ENCODE measurements at regions not wholly inside any gene's neighbourhood (a gene's known extent, or its start where the extent isn't known, plus 50 kb on each side); places are given as distances from the start of the nearest gene placed in this dataset.

DNA sequence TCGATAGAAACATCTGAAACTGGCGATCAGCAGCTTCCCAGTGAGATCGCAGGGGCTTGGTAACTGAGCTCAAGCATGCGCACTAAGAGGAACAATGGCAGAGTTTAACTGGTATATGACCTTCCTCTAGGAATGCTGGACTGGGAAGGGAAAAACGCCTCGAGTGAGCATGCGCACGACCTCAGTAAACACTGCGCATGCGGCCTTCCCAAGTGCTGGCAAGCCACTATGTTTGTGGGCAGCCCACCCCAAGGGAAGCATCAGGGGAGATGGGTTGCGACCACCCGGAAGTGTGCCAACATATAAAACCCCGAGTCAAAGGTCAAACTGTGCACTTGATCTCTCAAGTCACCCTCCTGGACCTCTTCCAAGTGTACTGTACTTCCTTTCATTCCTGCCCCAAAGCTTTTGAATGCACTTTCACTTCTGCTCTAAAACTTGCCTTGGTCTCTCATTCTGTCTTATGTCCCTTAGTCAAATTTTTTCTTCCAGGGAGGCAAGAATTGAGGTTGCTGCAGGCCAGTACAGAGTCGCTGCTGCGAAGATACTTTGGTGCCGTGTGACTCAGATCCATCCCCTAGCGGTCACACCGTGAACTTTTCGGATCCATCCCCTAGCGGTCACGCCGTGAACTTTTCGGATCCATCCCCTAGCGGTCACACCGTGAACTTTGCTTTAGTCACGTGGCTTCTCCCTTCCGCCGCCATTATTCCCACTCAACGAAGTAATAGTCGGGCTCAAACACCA lies 243.3 kb downstream of the FAM43A start:
- DNase-seq: no peak

DNA sequence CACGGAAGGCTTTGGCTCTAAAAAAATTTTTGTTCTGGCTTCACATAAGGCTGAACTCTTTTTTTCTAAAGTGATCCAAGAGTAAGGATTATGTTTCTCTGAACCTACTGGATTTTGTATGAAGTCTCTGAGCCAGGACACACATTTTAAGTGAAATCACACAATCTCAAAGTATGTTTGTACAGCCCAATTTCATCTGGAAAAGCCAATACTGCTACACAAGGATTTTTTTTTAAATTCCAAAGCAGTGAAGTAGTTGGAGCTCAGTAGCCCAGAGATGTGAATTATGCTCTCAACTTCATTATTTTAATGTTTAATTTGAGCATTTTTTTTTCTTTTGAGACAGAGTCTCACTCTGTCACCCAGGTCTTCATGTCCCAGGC lies 243.9 kb downstream of the FAM43A start:
- DNase-seq: no peak

DNA sequence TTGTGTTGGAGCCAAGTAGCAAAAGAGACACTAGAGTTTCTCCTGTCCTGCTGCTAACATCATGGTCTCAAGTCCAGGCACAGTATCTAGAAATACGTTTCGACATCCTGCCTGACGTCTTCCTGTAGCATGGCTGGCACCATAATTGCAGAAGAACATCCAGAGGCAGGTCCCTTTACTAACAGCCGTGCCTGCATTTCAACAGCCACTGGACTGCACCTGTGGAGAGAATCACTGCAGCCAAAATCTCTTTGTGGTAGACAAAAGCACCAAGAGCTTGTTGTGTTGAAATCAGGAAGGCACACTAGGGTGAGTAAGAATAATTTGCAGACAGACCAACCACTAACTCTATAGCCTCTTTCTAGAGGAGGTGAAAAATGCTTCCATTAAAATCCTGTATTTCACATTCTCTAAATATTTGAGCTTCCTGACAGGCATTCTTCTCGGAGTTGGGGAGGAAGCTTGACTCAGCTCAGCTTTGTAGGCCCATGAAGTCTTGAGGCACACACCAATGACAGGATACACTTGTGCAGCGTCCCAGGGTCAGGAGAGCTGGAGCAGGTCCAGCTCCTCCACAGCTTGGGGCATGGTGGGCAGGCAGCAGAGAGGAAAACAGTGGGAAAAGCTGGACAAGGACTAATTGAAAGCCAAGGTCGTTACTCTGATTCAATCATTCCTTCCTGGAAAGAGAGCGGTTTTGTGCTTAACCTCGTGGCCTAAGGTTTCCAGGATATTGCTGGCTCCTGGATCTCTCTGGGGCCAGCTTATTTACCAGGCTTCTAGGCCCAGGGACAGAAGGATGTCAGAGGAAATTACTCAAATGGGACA lies 244.9 kb downstream of the FAM43A start:
- no peak for DNase-seq

DNA sequence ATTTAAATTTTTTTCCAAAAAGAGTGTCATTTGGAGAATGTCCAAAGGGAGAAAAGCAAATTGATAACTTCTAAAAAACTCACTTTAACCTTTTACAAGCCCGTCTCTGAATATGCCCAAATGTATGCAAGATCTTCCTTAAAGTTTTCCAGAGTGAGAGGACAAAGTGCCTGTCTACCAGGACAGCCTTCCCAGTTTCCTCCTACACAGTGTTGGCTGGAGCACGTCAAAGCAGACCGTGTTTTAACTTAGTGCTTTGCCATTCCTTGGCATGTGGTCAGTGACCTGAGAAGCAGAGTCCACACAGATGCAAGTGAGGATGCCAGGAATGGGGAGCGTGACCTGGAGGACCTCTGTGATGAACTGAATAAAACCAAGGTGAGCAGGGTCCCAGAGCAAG lies 245.7 kb downstream of the FAM43A start:
- no peak for DNase-seq

DNA sequence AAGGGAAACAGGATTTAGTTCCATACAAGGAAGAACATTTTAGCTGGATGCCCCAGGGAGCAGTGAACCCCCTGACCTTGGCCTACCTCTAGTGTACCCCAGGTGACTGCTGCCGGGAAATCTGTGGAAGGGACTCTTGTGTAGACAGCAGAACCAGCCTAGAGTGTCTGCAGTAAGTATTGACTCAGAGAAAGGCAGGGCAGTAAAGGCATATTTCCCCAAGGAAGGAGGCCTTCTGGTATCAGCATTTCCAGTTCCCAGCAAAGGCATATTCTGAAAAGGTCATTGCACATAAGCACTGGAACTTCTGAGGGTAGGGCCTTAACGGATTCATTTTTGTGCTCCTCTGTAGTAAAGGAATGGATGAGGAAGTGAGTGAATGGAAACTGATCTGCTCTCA lies 246.2 kb downstream of the FAM43A start:
- no peak for DNase-seq

DNA sequence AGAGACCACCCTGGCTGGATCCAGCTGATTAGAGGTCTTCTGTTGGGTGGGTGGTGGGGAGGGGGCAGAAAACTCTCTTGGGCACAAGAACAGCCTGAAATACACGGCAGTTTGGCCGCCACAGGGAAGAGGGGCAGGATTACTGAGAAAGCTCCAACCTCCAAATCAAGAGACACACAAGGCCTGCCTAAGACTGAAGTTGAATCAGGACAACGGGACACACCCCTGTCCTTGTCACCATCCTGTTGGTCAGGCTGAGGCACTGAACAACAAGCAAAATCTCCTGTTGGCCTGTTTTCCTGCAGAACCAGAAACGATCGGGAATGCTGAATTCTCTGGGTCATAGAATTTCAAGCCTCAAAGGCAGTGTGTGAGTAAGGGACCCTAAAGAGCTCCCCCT lies 247.8 kb downstream of the FAM43A start:
- no peak for DNase-seq

DNA sequence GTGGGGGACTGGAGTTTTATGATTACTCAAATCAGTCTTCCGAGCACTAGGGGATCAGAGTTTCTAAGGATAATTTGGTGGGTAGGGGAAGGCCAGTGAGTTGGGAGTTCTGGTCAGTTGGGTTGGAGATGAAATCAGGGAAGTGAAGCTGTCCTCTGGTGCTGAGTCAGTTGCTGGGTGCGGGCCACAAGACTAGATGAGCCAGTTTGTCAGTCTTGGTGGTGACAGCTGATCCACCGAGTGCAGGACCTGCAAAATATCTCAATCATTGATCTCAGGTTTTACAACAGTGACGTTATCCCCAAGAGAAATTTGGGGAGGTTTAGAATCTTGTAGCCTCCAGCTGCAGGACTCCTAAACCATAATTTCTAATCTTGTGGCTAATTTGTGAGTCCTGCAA lies 249.4 kb downstream of the FAM43A start:
- DNase-seq: no peak

DNA sequence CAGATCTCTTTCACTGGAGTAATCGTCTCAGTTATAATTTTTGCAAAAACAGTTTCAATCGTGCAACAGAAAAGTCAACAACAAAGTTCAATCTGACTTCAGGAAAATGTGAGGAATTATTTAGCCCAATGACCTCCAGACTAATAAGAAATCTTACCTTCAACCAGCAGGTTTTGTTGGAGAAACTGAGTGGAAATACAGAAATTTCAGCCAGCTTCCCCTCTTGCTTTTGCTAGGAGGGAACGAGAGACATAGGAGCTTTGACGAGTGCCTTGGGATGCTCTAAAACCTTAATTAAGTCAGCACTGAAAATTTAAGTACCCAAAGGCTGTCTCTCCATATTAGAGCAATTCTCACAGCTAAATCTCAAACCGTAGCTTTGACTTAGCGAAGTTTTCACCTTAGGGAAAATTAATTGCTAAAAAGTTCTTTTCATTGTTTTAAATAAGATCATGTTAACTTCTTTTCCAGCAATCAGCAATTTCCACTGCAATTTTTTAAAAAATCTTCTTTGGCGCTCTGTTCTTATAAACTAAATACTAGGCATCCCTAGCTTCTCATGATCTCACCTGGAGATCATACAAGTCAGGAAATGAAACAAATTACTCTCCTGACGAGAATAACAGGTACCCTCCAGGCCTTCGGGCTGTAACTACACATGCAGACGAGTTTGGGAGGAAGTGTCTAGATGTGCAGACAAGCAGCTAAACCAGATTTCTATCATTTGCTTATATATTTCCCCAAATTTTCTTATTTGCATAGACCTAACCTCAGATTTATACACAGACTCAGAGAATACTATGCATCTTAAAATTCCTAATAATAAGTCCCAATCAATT lies 250.2 kb downstream of the FAM43A start:
- DNase-seq: no peak

DNA sequence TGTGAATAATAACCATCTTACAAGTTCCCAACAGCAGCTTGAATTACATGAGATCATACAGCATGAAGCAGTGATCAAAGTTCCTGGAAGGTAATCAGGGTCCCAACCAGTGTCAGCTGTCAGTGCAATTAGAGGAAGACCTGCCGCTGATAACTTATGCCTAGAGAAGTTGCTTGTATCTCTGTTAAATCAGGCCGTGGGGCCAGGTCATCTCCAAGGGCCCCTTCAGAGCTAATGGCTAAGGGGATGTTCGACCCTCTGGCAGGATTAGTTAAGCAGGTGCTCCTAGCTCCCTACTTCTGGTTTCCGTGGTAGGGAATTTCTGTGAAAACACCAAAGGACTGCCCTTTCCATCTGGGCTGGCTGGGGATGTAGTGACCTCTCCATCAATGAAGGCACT lies 251.0 kb downstream of the FAM43A start:
- no peak for DNase-seq

DNA sequence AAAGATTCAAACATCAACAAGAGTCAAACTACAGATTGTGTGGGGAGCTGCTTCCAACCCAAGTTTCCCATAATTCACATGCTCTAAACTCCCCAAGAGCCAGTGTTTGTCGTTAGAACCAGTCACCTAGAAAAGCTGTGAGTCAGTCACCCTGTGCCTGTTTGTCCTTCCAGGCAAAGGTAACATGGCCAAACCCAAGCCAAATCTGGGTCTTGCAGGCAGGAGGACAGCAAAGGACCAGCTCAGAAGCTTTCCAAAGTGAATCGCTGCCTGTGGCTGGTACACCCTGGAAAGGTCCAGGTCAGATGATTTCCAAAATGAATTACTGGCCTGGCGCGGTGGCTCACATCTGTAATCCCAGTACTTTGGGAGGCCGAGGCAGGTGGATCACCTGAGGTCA lies 251.5 kb downstream of the FAM43A start:
- no peak for DNase-seq

DNA sequence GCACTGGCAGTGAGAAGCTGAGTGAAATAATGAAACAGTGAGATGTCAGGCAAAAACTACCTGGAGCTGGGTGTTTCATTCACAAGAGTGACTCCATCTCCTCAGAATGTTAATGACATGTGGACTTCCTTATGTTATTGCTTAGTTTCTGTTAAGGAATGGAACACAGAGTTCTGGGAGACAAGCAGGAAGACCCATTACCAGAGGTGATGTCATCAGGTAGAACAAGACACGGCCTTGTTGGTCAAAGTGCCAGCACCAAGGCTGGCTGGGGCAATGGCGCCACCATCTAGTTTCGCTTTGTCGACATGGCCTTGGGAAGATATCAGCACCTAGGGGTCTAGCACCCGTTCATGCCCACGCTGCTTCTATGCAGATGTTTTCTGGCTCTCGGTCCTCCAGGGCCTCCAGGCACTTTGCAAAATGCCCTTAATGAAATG lies 252.2 kb downstream of the FAM43A start:
- no peak for DNase-seq

DNA sequence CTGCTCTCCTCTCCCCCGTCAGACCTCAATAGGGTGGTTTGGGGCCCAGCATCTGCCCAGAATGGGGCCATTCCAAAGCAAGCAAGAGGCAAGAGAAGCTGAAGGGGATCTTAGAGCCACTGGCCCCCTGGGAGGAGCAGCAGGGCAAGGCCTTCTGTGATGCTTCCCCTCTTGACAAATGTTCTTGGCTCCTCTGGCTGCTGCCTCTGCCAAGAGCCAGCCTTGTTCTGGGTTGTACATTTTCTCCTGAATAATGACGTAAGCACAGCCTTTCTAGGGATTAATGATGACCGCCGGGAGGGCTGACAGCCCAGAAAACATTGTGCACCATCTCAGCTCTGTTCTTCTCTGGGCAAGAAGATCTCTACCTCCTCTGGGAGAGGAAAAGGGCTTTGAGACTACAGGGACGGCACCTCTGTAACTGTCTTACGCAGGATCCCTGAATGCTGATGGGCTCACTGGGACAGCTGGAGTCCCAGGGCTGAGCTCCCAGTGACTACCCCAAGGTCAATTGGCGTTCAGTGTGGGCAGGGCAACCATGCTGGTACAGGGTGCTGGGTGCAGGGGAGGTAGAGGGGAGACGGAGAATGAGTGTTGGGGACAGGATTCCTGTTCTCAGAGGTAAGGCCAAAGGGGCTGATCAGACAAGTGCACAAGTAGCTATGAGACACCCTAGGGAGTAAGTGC lies 253.3 kb downstream of the FAM43A start:
- DNase-seq: no peak

DNA sequence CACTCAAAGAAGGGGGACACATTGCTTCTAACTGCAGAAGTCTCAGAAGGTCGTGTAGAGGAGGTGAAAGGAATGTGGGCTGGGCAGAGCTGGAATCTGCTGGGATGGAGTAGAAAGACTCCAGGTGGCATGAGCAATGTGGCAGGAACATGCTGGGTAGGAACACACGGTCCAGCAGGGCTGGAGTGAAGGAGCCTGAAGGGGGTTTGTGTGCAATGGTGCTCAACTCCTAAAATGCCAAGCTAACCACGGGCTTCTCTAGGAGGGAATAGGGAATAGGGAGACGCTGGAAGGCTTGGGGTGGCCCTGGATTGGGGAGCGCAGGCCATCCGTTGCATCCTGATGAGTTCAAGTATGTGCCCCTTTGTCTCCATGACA lies 253.8 kb downstream of the FAM43A start:
- no peak for DNase-seq

DNA sequence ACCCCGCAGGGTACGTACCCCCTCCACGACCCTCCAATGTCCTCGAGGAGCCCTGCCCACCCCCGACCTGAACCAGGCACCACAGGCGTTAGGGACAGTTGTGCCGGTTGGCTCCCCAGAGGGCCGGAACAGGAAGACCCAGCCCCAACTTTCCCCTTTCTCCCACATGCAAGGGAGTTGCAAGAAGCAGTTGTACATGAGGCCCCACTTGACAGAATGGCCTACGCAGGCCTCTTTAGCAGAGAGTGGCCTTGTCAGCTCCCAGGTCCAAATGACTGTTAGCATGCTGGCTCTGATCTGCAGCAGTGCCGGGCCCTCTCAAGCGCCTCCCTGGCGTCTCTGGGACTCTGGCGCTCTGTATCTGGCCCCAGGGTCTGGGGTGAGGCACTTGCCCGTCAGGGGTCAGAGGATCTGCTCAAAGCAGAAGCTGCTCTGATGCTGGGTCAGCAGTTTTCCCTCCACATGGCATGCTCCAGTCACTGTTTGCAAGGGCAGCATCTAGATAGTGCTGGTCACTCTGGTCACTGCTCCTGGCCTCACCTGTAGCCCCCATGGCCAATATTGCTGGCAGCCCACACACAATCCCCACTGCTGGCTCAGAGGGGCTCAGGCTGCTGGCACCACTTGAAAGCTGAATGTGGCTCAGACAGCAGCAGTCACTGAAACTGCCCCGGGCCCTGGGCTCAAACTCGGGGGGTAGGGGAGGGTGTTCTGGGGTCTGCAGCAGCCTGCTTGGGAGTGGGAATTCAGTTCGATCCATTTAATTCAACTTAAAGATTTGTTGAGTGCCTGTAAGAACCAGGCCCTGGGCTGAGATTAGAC lies 254.5 kb downstream of the FAM43A start:
- DNase-seq: no peak

DNA sequence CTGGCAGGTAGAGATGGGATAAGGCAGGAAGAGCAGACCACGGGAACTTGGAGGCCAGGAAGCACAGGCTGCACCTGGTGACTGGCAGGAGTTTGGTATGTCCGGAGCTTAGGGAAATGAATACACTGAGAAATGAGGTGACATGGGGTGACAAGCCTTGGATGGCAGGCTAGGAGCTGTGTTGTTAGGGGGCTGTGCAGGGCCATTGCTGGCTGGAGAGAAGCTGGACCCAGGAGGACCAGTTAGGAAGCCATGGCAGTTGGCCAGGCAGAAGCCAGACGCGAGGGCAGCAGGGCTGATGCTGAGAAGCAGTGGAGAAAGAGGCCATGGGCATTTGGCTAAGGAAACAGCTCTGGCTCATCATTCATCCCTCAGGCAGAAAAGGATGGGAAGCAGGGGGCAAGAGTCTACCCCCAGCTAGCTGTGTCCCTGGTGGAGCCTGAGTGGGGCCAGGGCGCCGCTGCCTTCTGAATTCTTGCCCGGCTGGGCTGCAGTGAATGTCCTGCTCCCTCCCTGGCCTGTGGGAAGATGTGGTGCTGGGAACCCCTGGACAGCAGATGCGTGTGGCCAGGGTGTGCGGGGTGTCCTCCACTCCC lies 255.8 kb downstream of the FAM43A start:
- DNase-seq: no peak

DNA sequence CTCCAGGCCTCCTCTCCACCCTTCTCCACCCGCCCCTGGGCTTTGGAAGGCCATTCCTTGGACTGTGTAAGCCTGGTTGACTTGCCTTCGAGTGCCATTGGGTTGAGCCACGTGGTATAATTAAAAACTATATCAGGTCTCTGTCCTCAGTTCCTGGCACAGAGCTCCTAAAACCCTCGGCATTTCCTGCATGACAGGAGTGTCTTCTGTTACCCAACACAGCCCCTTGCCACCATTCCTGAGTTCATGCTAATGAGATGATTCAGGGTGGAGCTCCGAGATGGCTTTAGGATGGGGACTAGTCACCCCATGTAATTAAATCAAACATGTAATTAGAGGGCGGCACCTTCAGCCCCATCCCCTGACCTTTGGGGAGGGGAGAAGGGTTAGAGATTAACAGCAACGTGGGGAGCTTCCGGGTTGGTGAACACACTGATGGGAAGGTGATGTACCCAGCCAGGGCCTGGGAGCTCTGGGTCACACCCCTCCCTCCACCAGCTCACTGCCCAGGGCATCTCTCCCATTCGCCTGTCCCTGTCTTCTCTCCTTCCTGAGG lies 256.4 kb downstream of the FAM43A start:
- no peak for DNase-seq

DNA sequence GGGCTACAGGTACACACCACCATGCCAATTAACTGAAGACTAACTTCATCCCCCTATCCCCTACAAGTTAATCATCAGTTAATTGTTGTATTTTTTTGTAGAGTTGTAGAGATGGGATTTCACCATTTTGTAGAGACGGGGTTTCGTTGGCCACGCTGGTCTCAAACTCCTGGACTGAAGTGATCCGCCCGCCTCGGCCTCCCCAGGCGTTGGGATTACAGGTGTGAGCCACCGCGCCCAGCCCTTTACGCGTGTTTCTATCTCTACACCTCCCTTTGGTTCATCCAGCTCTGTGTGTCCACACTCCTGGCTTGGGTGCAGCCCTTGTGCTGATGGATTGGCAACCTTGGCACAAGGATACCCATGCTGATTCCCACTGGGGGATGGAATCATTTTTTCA lies 258.8 kb downstream of the FAM43A start:
- DNase-seq: no peak

DNA sequence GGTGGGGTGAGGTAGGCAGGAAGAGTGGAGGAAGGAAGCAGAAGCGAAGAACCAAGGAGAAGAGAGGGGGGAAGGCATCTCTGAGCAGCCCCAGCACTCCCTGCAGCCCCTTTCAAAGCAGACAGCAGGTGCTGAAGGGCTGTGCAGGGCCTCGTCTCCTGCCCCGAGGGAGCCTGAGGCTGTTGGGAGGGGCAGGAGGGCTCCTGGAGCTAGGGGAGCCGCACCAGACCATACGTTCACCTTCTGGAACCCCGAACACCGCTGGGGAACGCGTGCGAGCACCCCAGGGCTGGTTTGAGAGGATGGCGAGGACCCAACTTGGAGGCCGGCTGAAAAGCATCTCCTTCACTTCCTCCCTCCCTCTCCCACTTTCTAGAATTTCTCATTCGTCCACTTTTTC lies 259.8 kb downstream of the FAM43A start:
- DNase-seq: no peak

DNA sequence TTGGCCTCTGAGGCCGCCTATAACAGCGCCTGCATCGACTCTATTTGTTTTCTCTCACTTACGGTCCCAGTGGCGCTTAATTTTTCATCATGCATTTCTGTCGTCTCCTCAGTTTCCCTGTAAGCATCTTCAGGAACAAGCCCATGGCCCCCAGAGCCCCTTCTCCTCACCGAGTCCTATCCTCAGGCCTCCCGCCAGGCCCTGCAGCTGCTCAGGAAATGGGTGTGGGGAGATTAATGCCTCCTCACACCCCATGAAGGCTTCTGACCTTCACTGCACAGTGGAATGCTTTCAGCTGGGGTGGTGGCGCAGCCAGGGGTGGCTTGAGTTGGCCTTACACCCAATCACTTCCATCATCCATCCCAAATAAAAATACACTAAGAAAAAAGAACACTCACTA lies 260.4 kb downstream of the FAM43A start:
- no peak for DNase-seq

DNA sequence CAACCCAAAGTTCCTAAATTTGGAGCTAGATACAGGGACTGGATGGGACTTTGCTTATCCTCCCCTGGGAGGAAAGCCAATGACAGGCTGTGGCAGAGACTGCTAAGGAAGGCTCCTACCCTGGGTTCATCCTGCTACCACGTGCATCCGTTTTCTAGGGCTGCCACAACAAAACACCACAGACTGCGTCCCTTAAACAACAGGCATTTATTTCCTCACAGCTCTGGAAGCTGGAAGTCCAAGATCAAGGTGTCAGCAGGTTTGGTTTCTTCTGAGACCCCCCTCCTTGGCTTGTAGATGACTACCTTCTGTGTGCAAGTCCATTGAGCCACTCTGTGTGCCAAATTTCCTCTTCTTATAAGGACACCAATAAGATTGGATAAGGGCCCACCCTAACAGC lies 263.9 kb downstream of the FAM43A start:
- DNase-seq: no peak

DNA sequence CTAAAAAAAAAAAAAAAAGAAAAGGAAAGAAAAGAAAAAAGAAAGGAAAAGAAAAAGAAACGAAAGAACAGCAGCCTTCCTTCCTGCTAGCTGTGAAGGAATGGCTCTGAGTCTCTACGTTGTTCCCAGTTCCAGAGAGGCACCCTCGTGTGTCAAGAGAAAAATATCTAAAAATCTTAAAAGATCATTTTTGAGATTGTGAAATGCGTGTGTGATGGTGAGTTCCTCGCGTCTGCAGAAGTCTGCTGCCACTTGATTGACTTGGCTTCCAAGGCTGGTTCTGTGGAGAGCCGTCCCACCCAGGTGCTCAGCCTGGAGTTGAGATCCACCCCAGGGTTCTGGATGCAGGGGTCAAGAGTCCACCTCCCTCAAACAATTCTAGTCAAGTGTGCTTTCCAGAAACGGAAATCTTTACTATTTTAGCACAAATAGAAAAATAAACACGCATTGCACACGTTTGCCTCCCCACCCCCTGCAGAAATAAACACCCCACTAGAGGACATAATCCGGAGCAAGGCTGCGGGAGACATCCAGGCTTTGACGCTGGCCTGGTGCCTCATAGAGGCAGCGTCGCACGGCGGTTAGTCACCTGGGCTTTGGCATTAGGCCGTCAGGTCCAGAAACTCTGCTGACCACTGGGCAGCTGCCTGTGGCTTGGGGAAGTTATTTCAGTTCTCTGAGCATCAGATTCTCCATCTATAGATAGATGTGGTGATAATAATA lies 265.4 kb downstream of the FAM43A start:
- no peak for DNase-seq

Measured in activated gamma-delta T cell (primary cell).